GM23338 (cell line): ENCODE measurements at regions not wholly inside any gene's neighbourhood (a gene's known extent, or its start where the extent isn't known, plus 50 kb on each side); places are given as distances from the start of the nearest gene placed in this dataset.

ENCODE experiments used
- ATAC-seq: fragments of 200-7000 bp; cut with Tn5 transposase; 3 replicates; pipeline ENCODE4 v1.9.1; 2020
- DNase-seq: peaks from one replicate; pipeline ENCODE4 v3.0.0-alpha.2; 2015; ENCODE audit warnings: low spot score
- H2AFZ ChIP-seq: fragments of 200-600 bp; sonication (generic); 2 replicates; pipeline ENCODE4 v1.8.0; 2016; ENCODE audit warnings: antibody characterized with exemption, mild to moderate bottlenecking, moderate library complexity
- H3F3A ChIP-seq: fragments of 200-600 bp; sonication (generic); replicated peaks from 2 replicates; pipeline ENCODE4 v1.8.0; 2017; ENCODE audit warnings: antibody characterized with exemption, mixed run types, low read depth
- H3K27ac ChIP-seq: fragments of 200-600 bp; sonication (generic); 2 replicates; pipeline ENCODE4 v1.6.1; 2016; ENCODE audit warnings: low read depth
- H3K27me3 ChIP-seq: fragments of 200-600 bp; sonication (generic); 2 replicates; pipeline ENCODE4 v1.8.0; 2016; ENCODE audit warnings: mild to moderate bottlenecking, mixed run types, moderate library complexity; ENCODE audit not compliant: insufficient read depth
- H3K36me3 ChIP-seq: fragments of 200-600 bp; sonication (generic); 2 replicates; pipeline ENCODE4 v1.8.0; 2016; ENCODE audit warnings: mild to moderate bottlenecking; ENCODE audit not compliant: insufficient read depth
- H3K4me1 ChIP-seq: fragments of 200-600 bp; sonication (generic); 2 replicates; pipeline ENCODE4 v1.8.0; 2016; ENCODE audit warnings: mild to moderate bottlenecking, moderate library complexity; ENCODE audit not compliant: insufficient read depth
- H3K4me2 ChIP-seq: fragments of 200-600 bp; sonication (generic); 2 replicates; pipeline ENCODE4 v1.7.1; 2017; ENCODE audit warnings: mixed run types
- H3K4me3 ChIP-seq: fragments of 200-600 bp; sonication (generic); 2 replicates; pipeline ENCODE4 v1.6.1; 2016; ENCODE audit warnings: mixed run types
- H3K79me2 ChIP-seq: fragments of 200-600 bp; sonication (generic); replicated peaks from 2 replicates; pipeline ENCODE4 v1.8.0; 2017; ENCODE audit warnings: mild to moderate bottlenecking; ENCODE audit not compliant: insufficient read depth
- H3K9me2 ChIP-seq: fragments of 200-600 bp; sonication (generic); 2 replicates; pipeline ENCODE4 v1.8.0; 2017; ENCODE audit not compliant: insufficient read depth
- H4K20me1 ChIP-seq: fragments of 200-600 bp; sonication (generic); replicated peaks from 2 replicates; pipeline ENCODE4 v1.8.0; 2017; ENCODE audit warnings: mild to moderate bottlenecking; ENCODE audit not compliant: insufficient read depth
- H3K27ac Mint-ChIP-seq: 2 replicates; pipeline ENCODE4 v1.8.0; 2020; ENCODE audit warnings: inconsistent platforms, mild to moderate bottlenecking, moderate library complexity, mixed read lengths
- H3K27me3 Mint-ChIP-seq: 3 replicates; pipeline ENCODE4 v1.8.0; 2022; ENCODE audit warnings: low read depth, mild to moderate bottlenecking, moderate library complexity, mixed read lengths, inconsistent platforms; ENCODE audit not compliant: insufficient read depth, poor library complexity
- H3K36me3 Mint-ChIP-seq: 3 replicates; pipeline ENCODE4 v1.8.0; 2021; ENCODE audit warnings: low read depth, mild to moderate bottlenecking, inconsistent platforms, moderate library complexity, mixed read lengths
- H3K4me1 Mint-ChIP-seq: 3 replicates; pipeline ENCODE4 v1.8.0; 2020; ENCODE audit warnings: mild to moderate bottlenecking, inconsistent platforms, mixed read lengths
- H3K4me3 Mint-ChIP-seq: 3 replicates; pipeline ENCODE4 v1.8.0; 2021; ENCODE audit warnings: moderate library complexity, mild to moderate bottlenecking, inconsistent platforms, mixed read lengths
- H3K9me3 Mint-ChIP-seq: 3 replicates; pipeline ENCODE4 v1.8.0; 2020; ENCODE audit warnings: moderate library complexity, mild to moderate bottlenecking, inconsistent platforms, mixed read lengths
- CREB1 ChIP-seq: fragments of 250-450 bp; sonication (Bioruptor Pico); IDR thresholded peaks from 2 replicates; pipeline ENCODE4 v1.5.0; 2020; ENCODE audit warnings: low read depth, mild to moderate bottlenecking, moderate library complexity
- CTCF ChIP-seq, 2 experiments: fragments of 200-600 bp in 1 of 2; sonication (generic) in 1 of 2; conservative IDR thresholded peaks; 2 replicates each; pipeline versions ENCODE4 v1.5.1 to v1.6.1; 2016 to 2017; ENCODE audit warnings: antibody characterized with exemption in 2 of 2, low read depth in 2 of 2, mild to moderate bottlenecking in 2 of 2, moderate library complexity in 1 of 2
- ETS1 ChIP-seq: IDR thresholded peaks from 2 replicates; pipeline ENCODE4 v1.6.1; 2016; ENCODE audit warnings: antibody characterized with exemption
- EZH2 ChIP-seq: fragments of 200-600 bp; sonication (generic); IDR thresholded peaks from one replicate; pipeline ENCODE4 v1.8.0; 2017; ENCODE audit warnings: antibody characterized with exemption, mild to moderate bottlenecking, low read depth; ENCODE audit not compliant: unreplicated experiment
- EZH2phosphoT487 ChIP-seq: fragments of 200-600 bp; sonication (generic); IDR thresholded peaks from one replicate; pipeline ENCODE4 v1.8.1; 2018; ENCODE audit warnings: antibody characterized with exemption; ENCODE audit not compliant: unreplicated experiment
- JUNB ChIP-seq: IDR thresholded peaks from one replicate; pipeline ENCODE4 v1.6.1; 2016; ENCODE audit warnings: antibody characterized with exemption; ENCODE audit not compliant: unreplicated experiment
- NANOG ChIP-seq: IDR thresholded peaks from 2 replicates; pipeline ENCODE4 v1.6.1; 2016; ENCODE audit warnings: antibody characterized with exemption, borderline replicate concordance
- STAT1 ChIP-seq: IDR thresholded peaks from one replicate; pipeline ENCODE4 v1.6.1; 2016; ENCODE audit warnings: antibody characterized with exemption; ENCODE audit not compliant: unreplicated experiment
- ZNF114 ChIP-seq: fragments of 250-450 bp; sonication (Bioruptor Pico); IDR thresholded peaks from 2 replicates; pipeline ENCODE4 v1.5.0; 2020; ENCODE audit warnings: mild to moderate bottlenecking, moderate library complexity
- ZNF331 ChIP-seq: fragments of 250-450 bp; sonication (Bioruptor Pico); IDR thresholded peaks from 2 replicates; pipeline ENCODE4 v1.5.0; 2020; ENCODE audit warnings: low read depth, mild to moderate bottlenecking, moderate library complexity
- ZNF462 ChIP-seq: fragments of 250-450 bp; sonication (Bioruptor Pico); IDR thresholded peaks from 2 replicates; pipeline ENCODE4 v1.5.0; 2020; ENCODE audit warnings: mild to moderate bottlenecking, moderate library complexity

GRCh38 chr6:43874814-43875590 is 105.0 kb downstream of the VEGFA start (continued):
- TF ChIP-seq JUNB = no peak
- TF ChIP-seq NANOG = no peak
- no peak for TF ChIP-seq ETS1
- no peak for TF ChIP-seq ZNF331 (CRISPR knock-in tag)
- TF ChIP-seq EZH2phosphoT487 = no peak
- TF ChIP-seq STAT1 = no peak
- TF ChIP-seq CREB1 (CRISPR knock-in tag) = no peak

GRCh38 chr6:43873806-43874714 is 104.0 kb downstream of the VEGFA start:
- H3K4me1 Mint-ChIP-seq = peaks cover 26% of the 10 kb centered on the region
- no peak overlapping the region for H3K4me2 ChIP-seq
- TF ChIP-seq NANOG (no peak), ZNF462 (CRISPR knock-in tag) (no peak), STAT1 (no peak), JUNB (no peak), EZH2phosphoT487 (no peak), EZH2 (no peak), ETS1 (no peak), CREB1 (CRISPR knock-in tag) (no peak), ZNF331 (CRISPR knock-in tag) (no peak), CTCF (conservative IDR thresholded peaks at IDR 0.05; ENCODE audit: low read depth in 2 of 2) (no peak), ZNF114 (CRISPR knock-in tag) (no peak)

More at GRCh38 chr6:43873806-43874714, 104.0 kb downstream of the VEGFA start:
- H3K27me3 ChIP-seq = no peaks in the 10 kb centered on the region
- H4K20me1 ChIP-seq = no peaks in the 10 kb centered on the region
- no peaks in the 10 kb centered on the region for H3F3A ChIP-seq
- Mint-ChIP-seq H3K9me3 (no peaks in the 10 kb centered on the region), H3K4me3 (no peak overlapping the region), H3K27ac (no peak overlapping the region), H3K36me3 (no peaks in the 10 kb centered on the region), H3K27me3 (peaks cover 4% of the 10 kb centered on the region)
- ATAC-seq = peak; percentile 18
- H2AFZ ChIP-seq = no peak overlapping the region
- no peak overlapping the region for H3K4me3 ChIP-seq
- no peak overlapping the region for H3K27ac ChIP-seq
- no peaks in the 10 kb centered on the region for H3K36me3 ChIP-seq
- DNase-seq = no peak
- no peaks in the 10 kb centered on the region for H3K79me2 ChIP-seq
- no peaks in the 10 kb centered on the region for H3K9me2 ChIP-seq
- no peaks in the 10 kb centered on the region for H3K4me1 ChIP-seq
